ENCODE measurements at regions not wholly inside any gene's neighbourhood (a gene's known extent, or its start where the extent isn't known, plus 50 kb on each side); places are given as distances from the start of the nearest gene placed in this dataset.

DNA sequence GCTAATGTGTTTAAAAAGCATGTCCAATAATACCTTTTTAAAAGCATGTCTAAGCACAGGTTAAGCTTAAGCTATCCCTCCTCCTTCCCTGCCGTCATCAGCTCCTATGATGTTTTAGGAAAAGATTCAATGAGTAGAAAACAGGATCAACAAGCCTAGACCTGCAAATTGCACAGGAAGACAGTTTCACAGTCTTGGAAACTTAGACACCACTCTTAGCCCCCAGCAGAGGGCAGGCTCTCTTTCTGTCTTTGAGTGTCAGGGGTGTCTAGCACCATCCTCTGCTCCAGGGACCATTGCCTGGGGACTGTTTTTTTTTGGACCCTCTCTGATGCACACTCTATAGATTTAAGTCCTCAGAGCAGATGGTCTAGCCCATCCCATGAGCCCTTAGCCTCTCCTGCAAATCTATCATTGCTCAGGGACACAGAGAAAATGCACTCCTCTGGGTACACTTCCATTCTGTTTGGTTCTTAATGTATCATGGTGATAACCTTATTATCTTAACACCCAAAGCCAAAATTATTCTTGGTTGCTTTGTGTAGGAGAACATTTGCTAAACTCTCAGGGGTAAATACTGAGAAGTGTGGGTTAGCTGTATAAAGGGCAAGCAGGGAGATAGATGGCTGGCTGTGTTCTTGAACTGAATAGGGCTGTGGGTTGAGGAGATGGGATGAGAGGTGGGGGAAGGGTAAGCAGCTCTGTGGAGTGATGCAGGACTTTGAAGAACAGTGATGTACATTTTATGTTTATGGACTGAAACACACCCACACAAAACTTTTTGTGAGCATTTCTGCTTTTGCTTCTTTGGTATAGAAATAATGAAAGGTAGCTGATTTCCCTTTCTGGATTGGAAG, 259.9 kb upstream of the DDHD1 start:
- TF ChIP-seq, protein P1, sequence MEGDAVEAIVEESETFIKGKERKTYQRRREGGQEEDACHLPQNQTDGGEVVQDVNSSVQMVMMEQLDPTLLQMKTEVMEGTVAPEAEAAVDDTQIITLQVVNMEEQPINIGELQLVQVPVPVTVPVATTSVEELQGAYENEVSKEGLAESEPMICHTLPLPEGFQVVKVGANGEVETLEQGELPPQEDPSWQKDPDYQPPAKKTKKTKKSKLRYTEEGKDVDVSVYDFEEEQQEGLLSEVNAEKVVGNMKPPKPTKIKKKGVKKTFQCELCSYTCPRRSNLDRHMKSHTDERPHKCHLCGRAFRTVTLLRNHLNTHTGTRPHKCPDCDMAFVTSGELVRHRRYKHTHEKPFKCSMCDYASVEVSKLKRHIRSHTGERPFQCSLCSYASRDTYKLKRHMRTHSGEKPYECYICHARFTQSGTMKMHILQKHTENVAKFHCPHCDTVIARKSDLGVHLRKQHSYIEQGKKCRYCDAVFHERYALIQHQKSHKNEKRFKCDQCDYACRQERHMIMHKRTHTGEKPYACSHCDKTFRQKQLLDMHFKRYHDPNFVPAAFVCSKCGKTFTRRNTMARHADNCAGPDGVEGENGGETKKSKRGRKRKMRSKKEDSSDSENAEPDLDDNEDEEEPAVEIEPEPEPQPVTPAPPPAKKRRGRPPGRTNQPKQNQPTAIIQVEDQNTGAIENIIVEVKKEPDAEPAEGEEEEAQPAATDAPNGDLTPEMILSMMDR (conservative IDR thresholded peaks at IDR 0.05): peak; percentile 70
- H2AK5ac ChIP-seq (ENCODE audit: insufficient read length, low read length): no peak overlapping the region
- no peak overlapping the region for H4K91ac ChIP-seq (ENCODE audit: insufficient read length, low read depth, low read length)
- no peak overlapping the region for H2BK120ac ChIP-seq (ENCODE audit: low read depth, low read length, poor library complexity, severe bottlenecking)
- H3K9me3 ChIP-seq (ENCODE audit: control insufficient read depth, low read depth, low read length): peaks cover 4% of the 10 kb centered on the region
- no peak overlapping the region for H2BK12ac ChIP-seq (ENCODE audit: insufficient read length, low read depth, low read length)
- Mint-ChIP-seq H3K27me3 (ENCODE audit: low read depth) (no peaks in the 10 kb centered on the region), H3K36me3 (ENCODE audit: insufficient read depth in 1 of 3, low read depth in 3 of 3) (peaks cover 7 to 17% (median 9%) of the 10 kb centered on the region in 3 experiments), H3K27ac (no peak overlapping the region), H3K4me1 (peaks cover 2 to 4% of the 10 kb centered on the region in 2 experiments; a peak in 2 of 4 replicates), H3K9me3 (peaks cover 13 to 16% of the 10 kb centered on the region in 2 experiments), H3K4me3 (no peak overlapping the region)
- H3K23me2 ChIP-seq (ENCODE audit: insufficient read length, low read depth, low read length, poor library complexity, severe bottlenecking): no peaks in the 10 kb centered on the region
- H2BK20ac ChIP-seq (ENCODE audit: low read depth, low read length, poor library complexity, severe bottlenecking): no peak overlapping the region
- H3K4ac ChIP-seq (ENCODE audit: low read depth, low read length): no peak overlapping the region
- no peak overlapping the region for H3K18ac ChIP-seq (ENCODE audit: insufficient read length, low read depth, low read length)
- H3K9ac ChIP-seq (ENCODE audit: extremely low read depth, insufficient read length, low read length): no peak overlapping the region
- no peaks in the 10 kb centered on the region for H3K4me1 ChIP-seq (ENCODE audit: insufficient read depth, low read length)
- H3K27ac ChIP-seq (ENCODE audit: insufficient read length, low read depth, low read length): no peak overlapping the region
- no peaks in the 10 kb centered on the region for H3K79me1 ChIP-seq (ENCODE audit: insufficient read depth, low read depth, low read length, poor library complexity, severe bottlenecking)
- no CpG with 5 or more reads among the region's 1 CpG for WGBS (ENCODE audit: extremely low coverage, insufficient read length, low lambda C conversion rate)
- H2BK5ac ChIP-seq (ENCODE audit: insufficient read length, low read length): no peak overlapping the region
- no peak overlapping the region for H2BK15ac ChIP-seq (ENCODE audit: low read depth, low read length)
- H3K27me3 ChIP-seq (ENCODE audit: insufficient read depth, low read length): no peaks in the 10 kb centered on the region
- H4K8ac ChIP-seq (replicated peaks; ENCODE audit: insufficient read length, low read depth, low read length): no peak overlapping the region
- no peak overlapping the region for H3K4me2 ChIP-seq (ENCODE audit: insufficient read depth, insufficient read length, low read length)
- H3K56ac ChIP-seq (ENCODE audit: insufficient read length, low read depth, low read length): no peak overlapping the region
- no peak overlapping the region for H3T11ph ChIP-seq (ENCODE audit: low read length)
- no peak overlapping the region for H3K23ac ChIP-seq (ENCODE audit: insufficient read length, low read depth, low read length)
- H4K5ac ChIP-seq (ENCODE audit: insufficient read length, low read depth, low read length): no peak overlapping the region
- H4K20me1 ChIP-seq (ENCODE audit: control insufficient read depth, insufficient read depth, insufficient read length): no peaks in the 10 kb centered on the region
- DNase-seq: no peak
- no peak overlapping the region for H3K14ac ChIP-seq (ENCODE audit: insufficient read depth, low read length)
- H2AFZ ChIP-seq (ENCODE audit: low read length): no peak overlapping the region
- no peaks in the 10 kb centered on the region for H3K79me2 ChIP-seq (ENCODE audit: insufficient read depth, low read length)
